ENCODE measurements at regions not wholly inside any gene's neighbourhood (a gene's known extent, or its start where the extent isn't known, plus 50 kb on each side); places are given as distances from the start of the nearest gene placed in this dataset.
A peak's percentile ranks its signal among the peaks of the same experiment; 100 is the strongest.

DNA sequence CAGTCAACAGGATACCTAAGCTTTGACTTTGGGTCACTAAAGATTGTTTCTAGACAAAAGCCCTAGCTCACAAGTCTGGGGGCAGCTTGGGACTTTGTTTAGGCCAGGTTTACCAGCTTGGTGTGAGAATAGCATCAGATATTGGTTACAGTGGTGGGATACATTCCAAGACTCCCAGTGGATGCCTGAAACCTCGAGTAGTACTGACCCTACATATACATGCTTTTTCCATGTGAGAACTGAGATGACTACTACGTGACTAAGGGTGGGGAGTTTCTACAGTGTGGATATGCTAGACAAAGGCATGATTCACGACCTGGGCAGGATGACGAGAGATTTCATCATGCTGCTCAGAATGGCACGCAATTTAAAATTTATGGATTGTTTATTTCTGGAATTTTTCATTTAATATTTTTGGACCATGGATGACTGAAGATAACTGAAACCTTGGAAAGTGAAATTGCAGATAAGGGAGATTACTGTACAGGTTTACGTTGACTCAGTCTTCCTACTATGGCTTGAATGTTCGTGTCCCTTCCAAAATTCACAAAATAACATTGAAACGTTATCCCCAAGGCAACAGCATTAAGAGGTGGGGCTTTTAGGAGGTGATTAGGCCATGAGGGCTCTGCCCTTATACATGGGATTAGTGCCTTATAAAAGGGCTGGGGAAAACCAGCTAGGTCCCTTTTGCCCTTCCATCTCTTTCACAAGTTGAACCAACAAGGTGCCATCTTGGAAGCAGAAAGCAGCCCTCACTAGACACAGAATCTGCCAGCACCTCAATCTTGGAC is 50.2 kb upstream of the CTAGE1 start:
- DNase-seq (ENCODE audit: low read depth): no peak

DNA sequence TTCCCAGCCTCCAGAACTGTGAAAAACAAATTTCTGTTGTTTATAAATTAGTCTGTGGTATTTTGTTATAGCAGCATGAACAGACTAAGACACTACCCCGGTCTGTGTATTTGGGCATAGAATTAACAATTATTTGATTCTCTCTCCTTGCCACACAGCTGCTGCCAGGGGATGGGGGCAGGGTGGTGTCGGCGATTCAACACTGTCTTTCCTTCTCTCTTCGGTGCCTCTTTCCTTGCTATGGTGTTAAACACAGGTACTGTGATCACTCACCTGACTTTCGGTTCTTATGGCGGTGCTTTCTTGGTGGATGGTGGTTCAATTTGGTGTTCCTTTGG is 50.8 kb upstream of the CTAGE1 start:
- DNase-seq (ENCODE audit: low read depth): no peak

DNA sequence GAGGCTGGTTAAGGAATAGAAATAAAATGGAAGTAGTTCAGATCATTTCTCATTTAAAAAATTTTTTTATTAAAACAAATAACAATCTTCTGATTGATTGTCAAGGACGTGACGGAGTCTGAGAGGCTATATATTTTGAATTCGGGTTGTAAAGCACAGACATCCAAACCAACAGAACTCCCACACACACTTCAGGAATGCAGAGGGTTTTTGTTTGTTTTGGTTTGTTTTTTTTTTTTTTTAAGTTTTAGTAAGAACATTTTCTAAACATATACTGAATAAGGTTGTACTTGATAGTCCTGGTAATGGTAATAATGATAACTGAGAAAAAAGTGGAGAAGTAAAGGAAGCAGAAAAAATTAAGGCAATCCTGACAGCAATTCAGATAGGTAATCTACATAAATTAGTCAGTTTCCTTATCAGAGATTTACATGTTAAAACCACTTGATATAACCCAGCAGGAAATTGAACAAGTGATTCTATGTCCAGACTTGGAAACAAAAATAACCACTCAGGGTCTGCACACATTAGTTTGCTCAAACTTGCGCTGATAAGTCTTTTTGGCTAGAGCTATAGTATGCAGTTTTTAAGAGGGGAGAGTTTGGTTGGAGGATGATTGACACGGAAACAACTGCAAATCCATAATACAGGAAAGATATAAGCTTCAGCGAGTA is 51.5 kb upstream of the CTAGE1 start:
- no peak for DNase-seq (ENCODE audit: low read depth)

DNA sequence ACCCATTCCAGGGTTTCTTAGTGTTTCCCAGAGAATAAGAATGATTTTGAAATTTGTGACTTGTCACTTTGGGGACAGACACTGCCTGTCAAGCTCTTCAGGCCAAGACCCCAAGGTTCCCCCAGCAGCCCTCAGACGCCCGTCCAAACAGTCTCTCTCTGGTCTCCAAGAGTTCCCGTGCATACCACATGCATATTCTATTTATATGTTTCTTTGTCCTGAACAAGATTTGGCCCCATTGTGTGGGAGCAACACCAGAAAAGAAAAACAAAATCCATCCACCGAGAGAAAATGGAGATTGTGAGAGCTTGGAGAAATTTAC is 52.2 kb upstream of the CTAGE1 start:
- no peak for DNase-seq (ENCODE audit: low read depth)

DNA sequence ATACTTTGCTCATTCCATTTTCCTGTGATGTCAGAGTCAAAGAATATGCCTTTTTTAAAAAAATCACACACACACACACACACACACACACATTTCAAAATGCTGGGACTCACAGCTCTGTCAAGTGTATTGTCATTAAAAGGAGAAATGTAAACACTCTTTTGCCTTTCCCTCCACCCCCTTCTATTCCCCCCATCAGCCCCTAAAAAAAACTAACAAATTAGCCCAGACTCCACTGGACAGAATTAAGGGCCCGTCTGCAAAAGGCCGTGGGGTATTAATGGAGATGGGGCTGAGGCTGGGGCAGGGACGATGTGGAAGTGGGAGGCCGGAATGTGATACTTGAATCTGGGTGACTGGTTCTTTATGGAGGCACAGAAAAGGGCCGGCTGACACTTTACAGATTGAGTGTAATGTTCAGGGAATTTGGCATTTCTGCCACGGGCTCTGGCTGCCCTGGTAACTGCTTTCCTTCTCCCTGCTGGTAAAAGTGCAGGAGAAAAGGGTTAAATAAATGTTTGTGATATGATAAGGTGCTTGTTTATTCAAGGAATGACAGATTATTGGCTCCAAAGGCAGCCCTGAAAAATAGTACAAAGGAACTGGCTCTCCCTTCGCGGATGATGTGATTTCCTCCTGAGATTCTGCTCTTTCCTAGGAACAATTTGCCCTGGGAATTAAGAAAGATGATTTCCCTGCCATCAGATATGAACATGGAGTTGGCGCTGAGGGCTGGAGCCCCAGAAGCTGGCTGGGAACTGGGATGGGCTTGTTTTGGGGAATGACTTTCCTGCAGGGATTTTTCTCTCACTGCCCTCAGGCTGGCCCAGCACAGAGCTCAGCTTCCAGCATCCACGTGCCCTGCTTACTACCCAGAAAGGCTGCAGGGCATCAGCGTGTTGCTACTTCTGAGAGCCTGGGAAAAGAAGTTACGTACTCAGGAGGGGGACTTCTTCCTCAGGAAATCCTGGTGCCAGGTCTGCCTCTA is 52.8 kb upstream of the CTAGE1 start:
- no peak for DNase-seq (ENCODE audit: low read depth)

DNA sequence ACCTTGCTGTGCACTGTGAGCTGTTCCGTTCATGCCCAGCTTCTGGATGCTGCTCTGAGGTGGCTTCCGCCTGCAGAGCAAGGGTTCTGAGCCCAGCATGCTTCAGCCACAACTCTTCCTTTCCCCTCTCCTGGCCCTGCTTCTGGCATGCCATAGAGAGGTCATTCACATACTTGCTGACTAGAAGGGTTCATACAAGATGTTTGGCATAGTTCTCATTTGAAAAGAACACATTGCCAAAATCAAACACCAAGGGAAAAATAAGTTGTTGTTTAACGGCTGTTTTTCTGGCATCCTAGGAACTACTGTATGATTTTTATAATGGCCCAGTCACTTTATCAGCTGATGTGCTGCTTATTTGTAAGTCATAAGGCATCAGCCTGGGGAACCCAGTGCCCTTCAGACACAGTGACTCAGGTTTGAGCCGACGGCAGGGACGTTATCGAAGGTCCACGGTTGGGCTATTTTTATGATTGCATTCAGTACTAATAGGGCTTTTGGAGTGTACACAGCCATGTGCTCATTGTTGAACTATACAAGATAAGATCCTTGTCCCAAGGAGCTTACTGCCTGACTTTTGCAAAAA is 53.9 kb upstream of the CTAGE1 start:
- DNase-seq (ENCODE audit: low read depth): no peak

DNA sequence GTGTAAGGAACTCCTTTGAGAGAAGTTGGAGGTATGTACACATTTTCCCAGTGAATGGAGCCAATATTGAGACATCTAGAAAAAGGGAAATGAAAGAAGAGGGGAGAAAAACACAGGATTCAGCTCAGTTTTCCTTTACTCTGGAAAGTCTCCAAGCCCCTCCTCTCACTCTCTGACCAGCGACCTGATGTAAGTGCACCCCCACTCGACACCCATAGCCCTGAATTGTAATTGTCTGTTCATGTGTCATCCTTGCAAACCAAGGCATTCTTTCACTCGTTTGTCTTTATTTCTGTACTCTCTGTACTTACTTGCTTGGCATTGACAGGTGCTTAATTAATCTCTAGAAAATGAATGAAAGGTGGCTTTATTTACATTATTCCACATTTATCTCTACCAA is 55.7 kb upstream of the CTAGE1 start:
- DNase-seq (ENCODE audit: low read depth): no peak

DNA sequence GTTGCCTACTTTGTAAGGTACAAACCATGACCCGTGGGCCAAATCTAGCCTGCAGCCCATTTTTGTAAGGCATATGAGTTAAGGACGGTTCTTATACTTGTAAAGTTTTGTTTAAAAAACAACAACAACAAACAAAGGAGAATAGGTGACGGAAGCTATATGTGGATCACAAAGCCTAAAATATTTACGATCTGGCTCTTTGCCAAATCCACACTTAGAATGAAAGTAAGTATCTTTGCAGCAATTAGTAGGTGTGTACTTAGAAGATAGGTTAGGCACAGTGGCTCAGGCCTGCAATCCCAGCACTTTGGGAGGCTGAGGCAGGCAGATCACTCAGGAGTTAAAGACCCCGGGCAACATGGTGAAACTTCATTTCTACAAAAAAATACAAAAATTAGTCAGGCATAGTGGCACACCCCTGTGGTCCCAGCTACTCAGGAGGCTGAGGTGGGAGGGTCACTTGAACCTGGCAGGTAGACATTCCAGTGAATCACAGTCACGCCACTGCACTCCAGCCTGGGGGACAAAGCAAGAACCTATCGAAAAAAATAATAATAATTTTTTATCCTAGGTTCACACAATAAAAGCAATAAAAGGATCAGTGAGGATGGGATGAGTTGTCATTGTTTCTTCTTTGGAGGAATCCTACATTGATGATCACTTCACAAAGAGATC is 57.8 kb upstream of the CTAGE1 start:
- no peak for DNase-seq (ENCODE audit: low read depth)

DNA sequence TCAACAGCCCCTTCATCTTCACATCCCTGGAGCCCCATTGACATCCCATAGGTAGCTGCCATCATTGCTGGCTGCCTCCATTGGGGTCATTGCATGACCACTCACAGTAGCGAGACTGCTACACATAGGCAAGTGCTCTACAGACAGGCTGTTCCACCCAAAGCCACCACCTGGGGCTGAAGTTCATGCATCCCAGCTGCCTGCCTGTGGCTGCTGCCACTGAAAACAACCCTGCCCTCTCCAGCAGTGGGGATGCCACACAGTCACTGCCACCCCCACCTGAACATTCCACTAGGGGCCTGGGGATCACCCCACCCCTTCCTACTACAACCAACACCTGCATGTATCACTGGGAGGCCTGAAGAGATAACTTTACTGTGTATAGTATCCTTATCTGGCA is 59.5 kb upstream of the CTAGE1 start:
- no peak for DNase-seq (ENCODE audit: low read depth)

DNA sequence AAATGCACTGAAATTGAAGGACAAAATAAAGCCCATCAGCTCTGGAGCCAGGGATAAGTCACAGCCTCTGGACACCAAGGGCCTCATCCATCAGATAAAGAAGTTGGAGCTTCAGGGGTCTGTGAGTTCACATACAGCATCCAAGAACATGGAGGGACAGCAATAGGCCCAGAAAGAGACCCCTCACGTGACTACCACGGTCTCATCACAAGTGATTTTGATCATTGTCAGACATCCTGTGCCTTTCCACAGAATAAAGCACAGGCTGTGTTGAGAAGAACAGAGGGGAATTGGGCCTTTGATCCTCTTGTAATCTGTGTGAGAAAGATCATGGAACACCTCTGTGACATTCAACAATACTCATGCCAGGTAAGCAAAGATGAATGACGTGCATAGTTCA is 65.2 kb upstream of the CTAGE1 start:
- DNase-seq (ENCODE audit: low read depth): no peak

DNA sequence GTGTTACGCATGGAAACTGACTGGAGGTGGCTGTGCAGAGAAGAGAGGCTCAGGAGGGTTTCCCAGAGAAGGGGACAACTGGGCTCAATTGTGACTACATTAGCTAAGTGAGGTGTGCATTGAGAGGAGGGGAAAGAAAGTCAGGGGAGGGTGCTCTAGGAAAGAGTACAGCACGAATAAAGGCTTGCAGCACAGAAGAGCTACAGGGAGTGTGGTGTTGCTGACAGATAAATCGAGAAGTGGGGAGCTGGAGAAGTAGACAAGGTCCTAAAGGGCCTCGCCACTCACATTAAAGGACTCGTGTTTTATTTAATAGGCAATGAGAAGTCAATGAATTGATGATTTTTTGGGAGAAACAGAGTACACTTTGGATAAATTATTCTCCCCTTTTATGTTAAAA is 65.7 kb upstream of the CTAGE1 start:
- no peak for DNase-seq (ENCODE audit: low read depth)

DNA sequence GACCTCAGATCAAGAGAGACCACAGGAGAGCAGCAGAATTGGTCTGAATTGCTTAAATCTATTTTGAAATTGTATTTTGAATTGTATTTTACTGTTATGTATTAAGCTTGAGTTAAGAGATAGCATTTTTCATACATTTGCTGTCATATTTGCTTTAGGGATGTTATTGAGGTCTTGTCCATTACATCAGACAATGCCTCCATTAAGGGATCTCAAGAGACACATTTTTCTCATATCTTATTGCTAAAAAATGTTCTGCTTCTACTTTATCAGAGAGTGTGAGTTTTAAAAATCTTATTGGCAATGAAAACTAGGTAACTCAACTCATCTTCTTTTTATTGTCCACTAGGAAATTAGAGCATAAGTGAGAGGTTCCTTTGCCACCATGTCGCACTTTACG is 66.8 kb upstream of the CTAGE1 start:
- DNase-seq (ENCODE audit: low read depth): no peak

DNA sequence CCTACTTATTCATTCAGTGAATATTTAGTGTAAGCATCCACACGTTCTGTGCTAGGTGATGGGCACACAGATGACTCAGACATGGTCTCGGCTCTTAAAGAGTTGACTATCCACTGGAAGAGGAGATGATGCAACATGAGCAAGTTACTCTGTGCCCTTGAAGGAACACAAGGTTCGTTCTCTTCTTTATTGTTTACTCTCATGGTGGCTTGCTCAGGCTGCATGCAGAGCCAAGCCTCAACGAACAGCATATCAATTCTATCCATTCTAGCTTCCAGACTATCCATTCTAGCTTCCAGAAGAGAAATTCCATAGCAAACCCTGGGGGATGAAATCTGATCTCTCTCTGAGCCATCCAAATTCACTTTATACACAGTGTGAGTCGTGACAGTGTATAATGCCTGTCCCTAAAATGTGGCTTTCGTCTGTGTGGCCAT is 68.1 kb upstream of the CTAGE1 start:
- DNase-seq (ENCODE audit: low read depth): no peak

DNA sequence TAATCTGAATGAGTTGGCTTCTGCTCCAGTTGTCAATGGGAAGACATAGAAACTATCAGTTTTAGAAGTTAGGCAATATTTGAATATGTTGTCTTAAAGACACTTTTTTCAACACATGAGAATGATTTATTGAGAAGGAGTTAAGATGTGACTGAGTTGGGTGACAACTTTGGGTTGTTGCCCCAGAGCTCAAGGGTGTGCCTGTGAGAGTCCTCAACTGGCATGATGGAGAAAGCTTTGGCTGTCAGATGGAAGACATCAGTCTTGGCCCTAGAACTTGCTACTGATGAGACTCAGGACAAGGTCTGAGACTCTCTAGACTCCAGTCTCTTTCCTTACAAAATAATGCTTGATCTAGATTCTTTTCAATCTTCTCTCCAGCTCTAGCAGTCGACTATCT is 69.0 kb upstream of the CTAGE1 start:
- no peak for DNase-seq (ENCODE audit: low read depth)

DNA sequence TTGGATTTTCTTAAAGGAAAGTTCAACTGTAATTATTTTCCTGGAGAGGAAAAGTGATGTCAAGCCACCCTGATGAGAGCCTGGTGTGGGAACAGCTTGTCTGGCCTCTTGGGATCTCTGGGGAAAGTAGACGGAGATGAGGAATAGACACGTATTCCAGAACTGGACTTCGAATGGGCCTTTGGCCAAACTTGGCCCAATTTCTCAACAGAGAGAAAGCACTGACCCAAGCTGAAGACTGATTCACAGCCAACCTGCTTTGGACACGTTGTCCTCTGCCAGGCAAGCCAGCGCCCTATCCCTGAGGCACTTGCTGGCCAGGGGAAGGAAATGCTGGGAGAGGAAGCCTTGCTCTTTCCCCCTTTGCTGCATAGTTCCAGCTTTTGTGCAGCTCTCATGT is 70.8 kb upstream of the CTAGE1 start:
- DNase-seq (ENCODE audit: low read depth): no peak

DNA sequence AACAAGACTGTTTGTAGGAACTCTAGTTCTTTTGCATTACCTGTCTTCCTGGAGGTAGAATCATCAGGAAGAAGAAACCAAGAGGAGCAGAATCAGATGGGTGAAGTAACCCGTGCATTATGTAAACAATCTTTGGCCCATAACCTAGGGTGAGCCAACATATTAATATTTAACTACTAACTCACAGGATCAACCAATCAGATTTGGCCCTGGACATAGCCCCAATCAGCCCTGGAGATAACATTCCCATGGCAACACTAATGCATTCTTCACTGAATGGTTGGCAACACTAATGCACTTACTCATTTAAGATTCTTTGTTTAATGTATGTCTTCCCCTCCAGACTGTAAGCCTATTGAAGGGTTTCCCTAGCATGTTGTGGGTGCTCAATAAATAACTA is 72.0 kb upstream of the CTAGE1 start:
- DNase-seq (ENCODE audit: low read depth): no peak

DNA sequence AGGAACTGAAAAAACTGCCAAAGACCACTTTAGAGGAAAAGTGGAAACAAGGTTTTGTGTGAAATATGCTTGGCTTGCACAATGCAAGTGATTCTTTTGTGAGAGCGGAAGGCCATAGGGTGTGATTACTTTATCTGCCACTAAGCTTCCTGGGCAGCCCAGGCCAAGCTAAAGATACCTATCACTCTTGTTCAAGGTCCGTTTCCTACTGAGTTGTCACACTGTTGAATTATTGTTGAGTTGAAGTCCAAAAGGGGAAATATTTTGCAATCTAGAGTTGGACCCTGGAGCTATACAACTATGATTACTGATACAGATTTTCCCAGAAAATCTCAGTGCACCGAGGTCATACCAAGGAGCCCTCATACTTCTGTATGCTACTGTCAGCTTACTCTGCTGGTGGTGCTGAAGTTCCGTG is 72.7 kb upstream of the CTAGE1 start:
- peak; percentile 3 for DNase-seq (ENCODE audit: low read depth)

DNA sequence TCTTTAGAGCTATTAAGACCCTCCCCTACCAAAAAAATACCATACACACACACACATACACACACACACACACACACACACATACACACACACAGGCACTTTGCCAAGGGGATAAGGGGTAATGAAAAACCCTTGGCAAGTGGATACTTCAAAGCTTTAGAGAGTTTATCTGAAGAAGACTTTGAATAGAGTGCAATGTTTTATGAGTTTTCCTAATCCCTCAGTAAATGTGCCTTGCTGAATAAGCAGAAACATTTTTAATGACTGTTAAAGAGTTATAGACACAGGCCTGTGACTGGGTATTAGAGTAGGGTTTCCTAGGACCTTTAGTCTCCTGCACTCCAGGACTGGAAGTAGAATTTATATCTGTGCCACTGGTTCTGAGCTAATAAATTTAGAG is 75.5 kb upstream of the CTAGE1 start:
- no peak for DNase-seq (ENCODE audit: low read depth)

DNA sequence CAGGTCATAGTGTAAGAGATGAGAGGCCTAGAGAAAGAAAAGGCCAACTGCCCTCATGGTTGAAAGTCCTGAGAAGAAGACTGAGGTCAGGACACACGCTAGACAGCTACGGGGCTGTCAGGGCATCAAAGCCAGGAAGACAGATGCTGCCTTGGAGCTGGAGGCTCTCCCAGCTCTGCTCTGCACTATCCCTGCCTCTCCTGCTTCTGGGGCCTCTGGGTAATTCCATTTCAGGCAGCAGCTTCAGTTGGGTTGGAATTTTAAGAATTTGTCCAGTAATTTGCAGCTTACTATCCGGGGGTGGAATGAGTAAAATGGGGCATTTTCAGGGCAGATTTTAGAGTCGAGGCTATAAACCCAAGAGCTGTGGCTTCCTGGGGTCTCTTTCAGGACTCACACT is 76.2 kb upstream of the CTAGE1 start:
- no peak for DNase-seq (ENCODE audit: low read depth)

DNA sequence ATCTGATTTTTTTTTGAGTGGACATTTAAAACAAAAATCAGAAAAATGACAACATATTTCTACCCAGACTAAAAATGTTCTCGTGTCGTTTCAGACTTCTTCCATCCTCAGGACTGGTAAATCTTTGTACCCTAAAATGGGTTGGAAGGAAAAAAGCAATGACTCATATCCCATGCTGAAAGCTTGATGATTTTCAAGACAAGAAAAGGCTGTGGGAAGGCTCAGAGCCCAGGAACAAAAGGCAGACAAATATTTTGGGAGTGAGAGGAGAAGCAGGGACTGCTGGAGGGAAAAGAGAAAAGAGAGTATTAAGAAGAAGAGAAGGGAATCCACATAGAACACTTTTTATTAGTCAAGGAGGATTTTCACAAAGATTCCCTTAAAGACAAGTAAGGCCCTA is 77.1 kb upstream of the CTAGE1 start:
- no peak for DNase-seq (ENCODE audit: low read depth)

DNA sequence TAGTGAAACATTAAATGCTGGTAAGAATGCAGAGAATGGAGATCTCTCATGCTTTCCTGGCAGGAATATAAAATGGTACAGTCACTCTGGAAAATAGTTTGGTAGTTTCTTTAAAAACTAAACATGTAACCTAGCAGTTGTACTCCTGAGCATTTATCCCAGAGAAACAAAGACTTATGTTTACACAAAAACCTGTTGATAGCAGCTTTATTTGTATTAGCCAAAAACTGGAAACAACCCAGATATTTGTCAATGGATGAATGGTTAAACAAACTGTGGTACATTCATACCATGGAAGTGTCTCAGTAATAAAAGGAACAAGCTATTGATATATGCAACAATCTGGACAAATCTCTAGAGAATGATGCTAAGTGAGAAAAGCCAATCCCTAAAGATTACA is 81.7 kb upstream of the CTAGE1 start:
- no peak for DNase-seq (ENCODE audit: low read depth)

DNA sequence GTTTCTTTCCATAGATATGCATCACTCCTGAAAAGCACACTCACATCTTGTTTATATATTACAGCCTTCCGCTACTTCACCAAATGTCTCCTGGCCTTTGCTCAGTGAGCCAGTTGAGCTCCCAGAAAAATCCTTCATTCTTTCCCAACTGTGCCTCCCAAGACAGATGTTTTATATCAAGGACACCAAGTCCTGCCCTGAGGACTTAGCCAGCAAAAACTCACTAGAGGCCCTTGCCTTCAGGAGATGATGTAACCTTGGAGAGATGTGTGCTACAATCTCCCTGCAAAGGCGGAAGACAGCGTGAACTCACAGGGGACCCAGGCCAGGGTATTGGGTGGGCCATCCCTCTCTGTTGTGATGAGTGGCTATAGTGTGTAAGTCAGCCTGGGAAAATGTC is 86.1 kb upstream of the CTAGE1 start:
- DNase-seq (ENCODE audit: low read depth): no peak

Measured in CMK (cell line).